ENCODE measurements at regions not wholly inside any gene's neighbourhood (a gene's known extent, or its start where the extent isn't known, plus 50 kb on each side); places are given as distances from the start of the nearest gene placed in this dataset.

- H3K79me2 ChIP-seq (ENCODE audit: control insufficient read depth, low read length) = no peaks in the 10 kb centered on the region
- H3K4me3 ChIP-seq (ENCODE audit: low read length) = no peak overlapping the region
- peaks cover 8% of the 10 kb centered on the region for H3K27me3 ChIP-seq (ENCODE audit: control insufficient read depth, low read length)
- TF ChIP-seq CTCF (IDR thresholded peaks at IDR 0.05; ENCODE audit: low read depth, low read length, poor library complexity, severe bottlenecking) = no peak
- TF ChIP-seq EZH2phosphoT487 (IDR thresholded peaks at IDR 0.05; ENCODE audit: borderline replicate concordance, low read length) = no peak
- H3F3A ChIP-seq (ENCODE audit: control insufficient read depth, insufficient read depth) = no peaks in the 10 kb centered on the region
- H3K27ac ChIP-seq (ENCODE audit: low read depth, low read length) = no peak overlapping the region
- no peaks in the 10 kb centered on the region for H3K9me3 ChIP-seq (ENCODE audit: control insufficient read depth, insufficient read depth, low read length)
- H3K4me2 ChIP-seq (ENCODE audit: low read length) = no peak overlapping the region
- no peaks in the 10 kb centered on the region for H3K9me2 ChIP-seq (replicated peaks; ENCODE audit: control insufficient read depth, low read length)
- H4K20me1 ChIP-seq (ENCODE audit: control insufficient read depth, insufficient read depth, low read depth, low read length) = no peaks in the 10 kb centered on the region
- no peaks in the 10 kb centered on the region for H3K4me1 ChIP-seq (ENCODE audit: control insufficient read depth, low read length)
- H3K36me3 ChIP-seq (ENCODE audit: control insufficient read depth, low read length) = no peaks in the 10 kb centered on the region
These were observed 91.9 kb downstream of the FCRL5 start for GRCh38 chr1:157460381-157460780.

GRCh38 chr1:157457279-157457678 lies 95.0 kb downstream of the FCRL5 start:
- no peaks in the 10 kb centered on the region for H3K4me1 ChIP-seq (ENCODE audit: control insufficient read depth, low read length)
- H3K27me3 ChIP-seq (ENCODE audit: control insufficient read depth, low read length) = peaks cover 12% of the 10 kb centered on the region
- H3K4me3 ChIP-seq (ENCODE audit: low read length) = no peak overlapping the region
- H4K20me1 ChIP-seq (ENCODE audit: control insufficient read depth, insufficient read depth, low read depth, low read length) = no peaks in the 10 kb centered on the region
- H3K79me2 ChIP-seq (ENCODE audit: control insufficient read depth, low read length) = no peaks in the 10 kb centered on the region
- H3K4me2 ChIP-seq (ENCODE audit: low read length) = no peak overlapping the region
- no peak overlapping the region for H3K27ac ChIP-seq (ENCODE audit: low read depth, low read length)
- H3K9me2 ChIP-seq (replicated peaks; ENCODE audit: control insufficient read depth, low read length) = no peaks in the 10 kb centered on the region
- no peaks in the 10 kb centered on the region for H3K9me3 ChIP-seq (ENCODE audit: control insufficient read depth, insufficient read depth, low read length)
- no peaks in the 10 kb centered on the region for H3K36me3 ChIP-seq (ENCODE audit: control insufficient read depth, low read length)
- TF ChIP-seq CTCF (IDR thresholded peaks at IDR 0.05; ENCODE audit: low read depth, low read length, poor library complexity, severe bottlenecking) = no peak
- no peak for TF ChIP-seq EZH2phosphoT487 (IDR thresholded peaks at IDR 0.05; ENCODE audit: borderline replicate concordance, low read length)
- H3F3A ChIP-seq (ENCODE audit: control insufficient read depth, insufficient read depth) = no peaks in the 10 kb centered on the region

- no peaks in the 10 kb centered on the region for H3K9me2 ChIP-seq (replicated peaks; ENCODE audit: control insufficient read depth, low read length)
- H3K27ac ChIP-seq (ENCODE audit: low read depth, low read length) = no peak overlapping the region
- peaks cover 8% of the 10 kb centered on the region for H3K27me3 ChIP-seq (ENCODE audit: control insufficient read depth, low read length)
- H3K9me3 ChIP-seq (ENCODE audit: control insufficient read depth, insufficient read depth, low read length) = no peaks in the 10 kb centered on the region
- no peak overlapping the region for H3K4me2 ChIP-seq (ENCODE audit: low read length)
- H3K36me3 ChIP-seq (ENCODE audit: control insufficient read depth, low read length) = no peaks in the 10 kb centered on the region
- TF ChIP-seq EZH2phosphoT487 (IDR thresholded peaks at IDR 0.05; ENCODE audit: borderline replicate concordance, low read length) (no peak), CTCF (IDR thresholded peaks at IDR 0.05; ENCODE audit: low read depth, low read length, poor library complexity, severe bottlenecking) (no peak)
- no peaks in the 10 kb centered on the region for H3K4me1 ChIP-seq (ENCODE audit: control insufficient read depth, low read length)
- H3K4me3 ChIP-seq (ENCODE audit: low read length) = no peak overlapping the region
- no peaks in the 10 kb centered on the region for H3F3A ChIP-seq (ENCODE audit: control insufficient read depth, insufficient read depth)
- H4K20me1 ChIP-seq (ENCODE audit: control insufficient read depth, insufficient read depth, low read depth, low read length) = no peaks in the 10 kb centered on the region
- H3K79me2 ChIP-seq (ENCODE audit: control insufficient read depth, low read length) = no peaks in the 10 kb centered on the region
These were observed 97.0 kb downstream of the FCRL5 start for GRCh38 chr1:157455318-157455717.

- Histone ChIP-seq H3K27ac (ENCODE audit: low read depth, low read length) (no peak overlapping the region), H3K4me2 (ENCODE audit: low read length) (no peak overlapping the region), H3K9me2 (replicated peaks; ENCODE audit: control insufficient read depth, low read length) (no peaks in the 10 kb centered on the region), H3K4me1 (ENCODE audit: control insufficient read depth, low read length) (no peaks in the 10 kb centered on the region), H3F3A (ENCODE audit: control insufficient read depth, insufficient read depth) (no peaks in the 10 kb centered on the region), H3K79me2 (ENCODE audit: control insufficient read depth, low read length) (no peaks in the 10 kb centered on the region), H3K27me3 (ENCODE audit: control insufficient read depth, low read length) (peaks cover 5% of the 10 kb centered on the region), H4K20me1 (ENCODE audit: control insufficient read depth, insufficient read depth, low read depth, low read length) (no peaks in the 10 kb centered on the region), H3K36me3 (ENCODE audit: control insufficient read depth, low read length) (no peaks in the 10 kb centered on the region), H3K4me3 (ENCODE audit: low read length) (no peak overlapping the region), H3K9me3 (ENCODE audit: control insufficient read depth, insufficient read depth, low read length) (no peaks in the 10 kb centered on the region)
- no peak for TF ChIP-seq CTCF (IDR thresholded peaks at IDR 0.05; ENCODE audit: low read depth, low read length, poor library complexity, severe bottlenecking)
- TF ChIP-seq EZH2phosphoT487 (IDR thresholded peaks at IDR 0.05; ENCODE audit: borderline replicate concordance, low read length) = no peak
These were observed 102.2 kb downstream of the FCRL5 start for GRCh38 chr1:157450106-157450505.
